ENCODE measurements at regions not wholly inside any gene's neighbourhood (a gene's known extent, or its start where the extent isn't known, plus 50 kb on each side); places are given as distances from the start of the nearest gene placed in this dataset.

DNA sequence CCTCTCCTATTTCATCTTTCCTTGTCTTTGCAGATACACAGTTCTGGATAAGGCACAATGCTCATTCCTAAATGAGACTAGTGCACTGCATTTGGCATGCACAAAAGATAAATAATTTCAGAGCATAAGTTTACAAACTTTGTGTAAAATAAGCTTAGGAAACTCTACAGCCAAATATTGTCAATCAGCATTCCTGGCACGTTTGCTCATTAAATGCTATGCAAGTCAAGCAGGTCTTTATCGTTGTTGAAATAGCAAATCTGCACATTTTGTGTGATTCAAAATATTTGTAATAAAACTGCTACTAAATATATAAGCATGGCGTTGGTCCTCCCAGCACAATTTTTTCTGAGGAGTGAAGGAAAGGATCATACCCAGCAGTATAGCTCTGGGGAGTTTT lies 322.1 kb upstream of the NOCT start:
- TF ChIP-seq CSDC2 (CRISPR knock-in tag; IDR thresholded peaks at IDR 0.05) (no peak), ZFP3 (CRISPR knock-in tag; IDR thresholded peaks at IDR 0.05) (no peak), ARNTL (CRISPR knock-in tag; IDR thresholded peaks at IDR 0.05; ENCODE audit: borderline replicate concordance, low read depth) (no peak), GLIS3 (CRISPR knock-in tag; IDR thresholded peaks at IDR 0.05) (no peak), ZC3H10 (CRISPR knock-in tag; IDR thresholded peaks at IDR 0.05) (no peak)
- TF ChIP-seq, protein P1, sequence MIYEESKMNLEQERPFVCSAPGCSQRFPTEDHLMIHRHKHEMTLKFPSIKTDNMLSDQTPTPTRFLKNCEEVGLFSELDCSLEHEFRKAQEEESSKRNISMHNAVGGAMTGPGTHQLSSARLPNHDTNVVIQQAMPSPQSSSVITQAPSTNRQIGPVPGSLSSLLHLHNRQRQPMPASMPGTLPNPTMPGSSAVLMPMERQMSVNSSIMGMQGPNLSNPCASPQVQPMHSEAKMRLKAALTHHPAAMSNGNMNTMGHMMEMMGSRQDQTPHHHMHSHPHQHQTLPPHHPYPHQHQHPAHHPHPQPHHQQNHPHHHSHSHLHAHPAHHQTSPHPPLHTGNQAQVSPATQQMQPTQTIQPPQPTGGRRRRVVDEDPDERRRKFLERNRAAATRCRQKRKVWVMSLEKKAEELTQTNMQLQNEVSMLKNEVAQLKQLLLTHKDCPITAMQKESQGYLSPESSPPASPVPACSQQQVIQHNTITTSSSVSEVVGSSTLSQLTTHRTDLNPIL (CRISPR knock-in tag; IDR thresholded peaks at IDR 0.05; ENCODE audit: low read depth) = no peak

All from SK-N-SH treated with all-trans-retinoic acid at 6 μM for 48 hours (cell line).